ENCODE measurements at regions not wholly inside any gene's neighbourhood (a gene's known extent, or its start where the extent isn't known, plus 50 kb on each side); places are given as distances from the start of the nearest gene placed in this dataset.
A peak's percentile ranks its signal among the peaks of the same experiment; 100 is the strongest.

DNA sequence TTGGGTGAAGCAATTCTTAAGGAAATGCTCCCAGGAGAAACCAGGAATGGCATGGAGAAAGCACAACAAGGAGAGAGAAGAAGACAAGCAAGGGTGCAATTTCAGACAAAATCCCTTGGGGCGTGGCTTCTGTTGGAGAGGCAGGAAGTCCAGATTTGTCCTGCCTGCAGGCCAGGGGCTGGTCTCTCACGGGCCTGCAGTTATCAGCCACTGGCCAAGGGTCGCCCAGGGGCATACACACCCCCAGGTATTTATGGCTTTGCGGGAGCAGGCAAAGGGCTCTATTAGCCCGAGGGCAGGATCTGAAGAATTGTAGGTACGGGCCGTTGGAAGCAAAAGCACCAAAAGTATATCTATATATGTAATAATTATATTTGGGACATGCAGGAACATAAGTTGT is 87.7 kb downstream of the IYD start:
- DNase-seq (ENCODE audit: low read depth): no peak
- no peak overlapping the region for H3K4me3 ChIP-seq (ENCODE audit: low read length)
- TF ChIP-seq, protein P1, sequence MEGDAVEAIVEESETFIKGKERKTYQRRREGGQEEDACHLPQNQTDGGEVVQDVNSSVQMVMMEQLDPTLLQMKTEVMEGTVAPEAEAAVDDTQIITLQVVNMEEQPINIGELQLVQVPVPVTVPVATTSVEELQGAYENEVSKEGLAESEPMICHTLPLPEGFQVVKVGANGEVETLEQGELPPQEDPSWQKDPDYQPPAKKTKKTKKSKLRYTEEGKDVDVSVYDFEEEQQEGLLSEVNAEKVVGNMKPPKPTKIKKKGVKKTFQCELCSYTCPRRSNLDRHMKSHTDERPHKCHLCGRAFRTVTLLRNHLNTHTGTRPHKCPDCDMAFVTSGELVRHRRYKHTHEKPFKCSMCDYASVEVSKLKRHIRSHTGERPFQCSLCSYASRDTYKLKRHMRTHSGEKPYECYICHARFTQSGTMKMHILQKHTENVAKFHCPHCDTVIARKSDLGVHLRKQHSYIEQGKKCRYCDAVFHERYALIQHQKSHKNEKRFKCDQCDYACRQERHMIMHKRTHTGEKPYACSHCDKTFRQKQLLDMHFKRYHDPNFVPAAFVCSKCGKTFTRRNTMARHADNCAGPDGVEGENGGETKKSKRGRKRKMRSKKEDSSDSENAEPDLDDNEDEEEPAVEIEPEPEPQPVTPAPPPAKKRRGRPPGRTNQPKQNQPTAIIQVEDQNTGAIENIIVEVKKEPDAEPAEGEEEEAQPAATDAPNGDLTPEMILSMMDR (IDR thresholded peaks at IDR 0.05; ENCODE audit: insufficient read depth, low read depth, low read length, missing control alignments): no peak

DNA sequence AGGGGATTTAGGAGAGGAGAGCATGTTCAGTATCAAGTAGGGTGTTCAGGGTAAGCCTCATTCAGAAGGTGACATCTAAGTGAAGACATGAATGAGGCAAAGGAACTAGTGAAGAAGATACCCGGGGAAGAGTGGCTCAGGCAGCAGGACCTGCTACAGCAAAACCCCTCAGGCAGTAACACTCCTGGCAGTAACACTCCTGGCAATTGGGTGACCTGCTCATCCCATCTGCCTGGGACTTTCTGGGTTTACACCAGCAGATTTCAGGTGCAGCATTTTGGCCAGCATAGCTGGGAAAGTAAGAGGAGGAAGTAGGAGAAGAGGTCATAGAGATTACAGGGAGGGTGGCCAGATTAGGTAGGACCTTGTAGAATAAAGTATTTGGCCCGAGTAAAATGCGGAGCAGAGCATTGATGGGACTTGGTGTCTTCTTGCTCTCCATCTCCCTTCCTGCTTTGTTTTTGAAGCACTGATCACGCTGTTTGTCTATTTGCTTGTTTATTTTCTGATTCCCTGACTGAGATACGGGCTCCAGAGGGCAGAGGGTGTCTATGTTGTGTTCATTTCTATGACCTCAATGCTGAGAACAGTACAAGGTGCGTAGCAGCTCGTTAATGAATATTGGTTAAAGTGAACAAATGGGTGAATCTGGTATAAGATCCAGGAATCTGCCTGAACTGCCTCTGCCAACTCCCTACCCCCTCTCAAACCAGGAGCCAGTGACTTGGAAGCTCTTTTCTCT is 88.3 kb downstream of the IYD start:
- H3K4me3 ChIP-seq (ENCODE audit: low read length): no peak overlapping the region
- DNase-seq (ENCODE audit: low read depth): no peak
- TF ChIP-seq, protein P1 (IDR thresholded peaks at IDR 0.05; ENCODE audit: insufficient read depth, low read depth, low read length, missing control alignments): no peak

DNA sequence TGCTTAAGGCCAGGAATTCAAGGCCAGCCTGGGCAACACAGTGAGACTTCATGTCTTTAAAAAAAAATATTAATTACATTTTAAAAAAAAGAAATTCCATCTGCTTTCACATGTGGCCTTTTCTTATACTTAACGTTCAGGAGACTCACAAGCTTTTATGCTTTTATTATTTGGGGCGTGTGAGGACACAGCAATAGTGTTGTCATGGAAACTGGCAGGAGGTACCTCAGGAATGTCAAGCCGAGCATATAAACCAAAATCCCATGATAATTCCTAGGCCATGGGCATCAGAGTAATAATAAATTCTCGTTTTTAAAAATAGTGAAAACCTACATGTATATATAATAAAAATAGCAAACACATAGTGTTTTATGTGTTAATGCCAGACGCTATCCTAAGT is 89.8 kb downstream of the IYD start:
- DNase-seq (ENCODE audit: low read depth): no peak
- TF ChIP-seq, protein P1 (IDR thresholded peaks at IDR 0.05; ENCODE audit: insufficient read depth, low read depth, low read length, missing control alignments): no peak
- H3K4me3 ChIP-seq (ENCODE audit: low read length): no peak overlapping the region

DNA sequence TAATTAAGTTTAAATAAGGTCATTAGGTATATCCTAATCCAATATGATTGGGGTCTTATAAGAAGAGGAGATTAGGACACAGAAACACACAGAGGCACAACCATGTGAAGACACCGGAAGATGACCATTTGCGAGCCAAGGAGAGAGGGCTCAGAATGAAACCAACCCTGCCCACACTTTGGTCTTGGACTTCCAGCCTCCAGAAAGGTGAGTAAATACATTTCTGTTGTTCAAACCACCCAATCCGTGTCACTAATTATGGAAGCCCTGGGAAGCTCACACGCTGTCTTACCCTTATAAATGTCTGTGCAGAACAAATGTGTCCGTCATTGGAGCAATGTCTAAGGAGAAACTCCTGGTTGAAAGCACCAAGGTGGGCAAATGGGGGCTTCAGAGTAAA is 95.0 kb downstream of the IYD start:
- TF ChIP-seq, protein P1 (IDR thresholded peaks at IDR 0.05; ENCODE audit: insufficient read depth, low read depth, low read length, missing control alignments): no peak
- no peak overlapping the region for H3K4me3 ChIP-seq (ENCODE audit: low read length)
- no peak for DNase-seq (ENCODE audit: low read depth)

DNA sequence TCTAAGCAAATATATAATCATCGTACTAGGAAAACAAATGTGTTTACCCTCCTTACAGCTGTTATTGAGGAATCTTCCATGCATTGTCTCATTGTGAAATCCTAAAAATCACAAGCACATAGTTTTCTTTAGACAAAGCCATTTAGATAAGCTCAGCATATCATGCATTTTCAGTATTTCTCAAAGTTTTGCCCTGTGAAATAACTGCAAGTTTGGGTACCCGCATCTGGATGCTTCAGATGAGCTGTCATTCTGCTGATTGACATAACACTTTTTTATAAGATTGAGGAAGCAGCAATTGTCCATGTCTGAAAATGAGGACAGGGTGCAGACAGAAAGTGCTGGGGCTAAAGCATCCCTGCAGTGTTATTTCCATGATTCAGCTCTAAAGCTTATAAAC is 96.2 kb downstream of the IYD start:
- TF ChIP-seq, protein P1 (IDR thresholded peaks at IDR 0.05; ENCODE audit: insufficient read depth, low read depth, low read length, missing control alignments): no peak
- no peak for DNase-seq (ENCODE audit: low read depth)
- H3K4me3 ChIP-seq (ENCODE audit: low read length): no peak overlapping the region

DNA sequence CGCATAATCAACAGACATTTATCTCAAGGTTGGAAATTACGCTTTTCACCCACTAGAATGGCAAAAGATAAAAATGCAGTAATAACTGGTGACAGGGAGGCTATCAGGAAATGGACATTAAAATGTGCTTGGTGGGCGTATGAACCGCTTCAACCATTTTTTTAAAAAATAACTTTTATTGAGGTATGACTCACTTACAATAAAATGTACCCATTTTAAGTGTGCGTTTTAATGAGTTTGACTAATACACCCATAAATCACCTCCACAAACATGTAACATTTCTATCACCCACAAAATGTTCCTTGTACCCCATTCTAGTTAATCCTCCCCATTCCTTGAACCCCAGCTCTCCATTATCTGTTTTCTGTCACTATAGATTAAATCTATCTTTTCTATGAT is 96.8 kb downstream of the IYD start:
- TF ChIP-seq, protein P1 (IDR thresholded peaks at IDR 0.05; ENCODE audit: insufficient read depth, low read depth, low read length, missing control alignments): no peak
- H3K4me3 ChIP-seq (ENCODE audit: low read length): no peak overlapping the region
- DNase-seq (ENCODE audit: low read depth): no peak

DNA sequence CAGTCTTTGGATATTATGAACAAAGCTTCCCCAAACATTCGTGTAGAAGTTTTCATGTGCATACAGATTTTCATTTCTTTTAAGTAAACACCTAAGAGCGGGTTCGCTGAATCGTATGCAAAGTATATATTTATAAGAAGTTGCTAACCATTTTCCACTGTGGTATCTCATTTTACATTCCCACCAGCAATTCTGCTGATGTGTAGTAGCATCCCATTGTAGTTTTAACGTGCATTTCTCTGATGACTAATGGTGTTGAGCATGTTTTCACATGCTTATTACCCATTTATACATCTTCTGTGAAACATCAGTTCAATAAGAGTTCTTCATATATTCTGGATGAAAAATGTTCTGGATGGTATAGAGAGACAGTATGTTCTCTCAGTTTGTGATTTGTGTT is 97.4 kb downstream of the IYD start:
- H3K4me3 ChIP-seq (ENCODE audit: low read length): no peak overlapping the region
- DNase-seq (ENCODE audit: low read depth): peak; percentile 73
- TF ChIP-seq, protein P1 (IDR thresholded peaks at IDR 0.05; ENCODE audit: insufficient read depth, low read depth, low read length, missing control alignments): no peak
